GM21576 (cell line): ENCODE measurements at regions not wholly inside any gene's neighbourhood (a gene's known extent, or its start where the extent isn't known, plus 50 kb on each side); places are given as distances from the start of the nearest gene placed in this dataset.

Experiments used
- ATAC-seq: cut with Tn5 transposase; IDR thresholded peaks from one replicate; pipeline ENCODE4 v1.9.1; 2021; ENCODE audit warnings: mild to moderate bottlenecking, moderate library complexity; ENCODE audit not compliant: unreplicated experiment

DNA sequence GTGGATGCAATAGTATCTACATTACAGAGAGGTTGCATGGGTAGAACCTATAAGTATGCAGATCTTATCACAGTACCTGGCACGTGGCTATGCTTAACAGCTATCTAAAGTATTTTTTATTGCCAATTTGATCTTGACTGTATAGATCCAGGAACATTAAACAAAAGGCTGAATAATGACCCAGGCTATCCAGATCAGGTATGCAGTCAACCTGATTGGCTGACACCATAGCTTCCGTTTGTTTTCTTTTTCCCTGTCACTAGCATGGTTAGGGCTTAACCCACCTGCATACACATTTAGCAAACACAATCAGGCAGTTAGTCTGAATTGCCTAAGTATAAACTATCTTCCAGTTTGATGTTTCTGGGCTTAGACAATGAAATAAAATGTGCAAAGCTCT lies 264.9 kb upstream of the PLXNA2 start:
- ATAC-seq: no peak

DNA sequence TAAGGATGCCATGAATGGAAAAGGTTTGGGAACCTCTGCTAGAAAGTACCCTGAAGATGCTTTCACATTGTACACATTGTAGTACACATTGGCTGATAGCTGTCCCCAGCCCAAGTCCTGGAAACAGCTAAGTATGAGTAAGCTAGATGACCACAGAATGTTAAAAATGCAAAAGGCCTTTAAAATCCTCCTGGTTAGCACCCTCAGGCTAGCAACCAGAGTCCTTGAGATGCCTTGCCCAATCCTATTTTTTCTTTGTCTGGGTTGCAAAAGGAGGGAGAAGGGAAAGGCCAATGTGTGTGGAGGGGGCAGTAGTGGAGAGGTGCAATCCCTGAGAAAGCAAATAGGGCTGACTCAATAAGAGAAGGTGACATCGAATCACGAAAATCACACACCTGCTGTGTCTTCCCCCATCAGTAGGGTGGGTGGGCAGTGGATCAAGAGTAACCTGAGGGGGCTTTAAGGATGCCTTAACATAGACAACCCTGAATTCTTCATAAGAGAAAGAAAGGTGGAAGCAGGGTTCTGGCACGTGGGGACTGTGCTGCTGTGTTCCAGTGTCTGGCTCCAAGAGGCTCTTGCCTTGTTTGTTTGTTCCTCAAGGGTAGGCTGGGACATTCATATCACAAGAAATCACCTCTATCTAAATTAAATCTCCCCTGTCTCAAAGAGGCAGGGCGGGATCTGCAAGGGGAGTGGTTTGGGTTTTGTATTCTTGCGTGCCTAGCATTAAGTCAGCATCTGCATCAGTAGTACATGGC lies 266.2 kb upstream of the PLXNA2 start:
- no peak for ATAC-seq

DNA sequence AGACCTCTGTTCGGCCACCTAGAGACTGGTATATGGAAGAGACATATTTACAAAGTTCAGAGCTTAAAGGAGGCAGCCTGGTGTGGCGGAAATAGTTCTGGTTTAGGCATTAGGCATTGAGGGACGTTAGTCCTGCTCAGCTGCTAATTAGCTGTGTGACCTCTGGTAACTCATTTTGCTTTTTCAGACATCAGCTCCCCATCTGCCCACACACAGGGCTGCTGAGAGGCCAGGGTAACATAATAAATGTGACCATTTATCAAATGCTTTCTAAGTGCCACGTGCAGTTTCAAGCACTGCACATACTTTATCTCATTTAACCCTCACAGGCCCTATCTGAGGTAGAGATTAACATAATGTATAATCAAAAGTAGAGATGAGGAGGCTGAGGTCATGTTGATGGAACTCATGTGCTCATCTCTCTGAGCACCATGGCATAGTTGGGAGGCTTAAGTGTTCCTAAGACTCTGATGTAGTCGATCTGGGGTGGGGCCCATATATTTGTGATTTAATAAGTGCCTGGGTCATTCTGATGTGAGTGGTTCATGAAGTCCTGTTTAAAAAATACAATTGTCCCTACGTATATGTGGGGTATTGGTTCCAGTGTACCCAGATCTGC lies 267.2 kb upstream of the PLXNA2 start:
- ATAC-seq: no peak

DNA sequence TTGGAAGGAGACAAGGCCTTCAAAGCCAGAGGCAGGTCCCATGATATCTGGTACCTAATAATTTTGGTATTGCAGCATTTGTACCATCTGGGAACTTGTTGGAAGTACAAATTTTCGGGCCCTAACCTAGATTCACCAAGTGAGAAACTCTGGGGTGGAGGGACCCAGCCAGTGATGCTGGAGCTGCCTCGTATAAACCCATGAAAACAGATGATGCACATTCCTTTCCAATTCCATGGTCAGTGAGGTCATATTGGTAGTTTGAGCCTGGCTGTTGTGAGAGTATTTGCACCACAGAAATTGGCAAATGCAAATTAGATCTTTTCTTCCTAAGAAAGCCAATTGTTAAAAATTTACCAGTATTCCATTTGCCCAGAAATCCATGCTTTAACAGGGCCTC lies 269.6 kb upstream of the PLXNA2 start:
- no peak for ATAC-seq

DNA sequence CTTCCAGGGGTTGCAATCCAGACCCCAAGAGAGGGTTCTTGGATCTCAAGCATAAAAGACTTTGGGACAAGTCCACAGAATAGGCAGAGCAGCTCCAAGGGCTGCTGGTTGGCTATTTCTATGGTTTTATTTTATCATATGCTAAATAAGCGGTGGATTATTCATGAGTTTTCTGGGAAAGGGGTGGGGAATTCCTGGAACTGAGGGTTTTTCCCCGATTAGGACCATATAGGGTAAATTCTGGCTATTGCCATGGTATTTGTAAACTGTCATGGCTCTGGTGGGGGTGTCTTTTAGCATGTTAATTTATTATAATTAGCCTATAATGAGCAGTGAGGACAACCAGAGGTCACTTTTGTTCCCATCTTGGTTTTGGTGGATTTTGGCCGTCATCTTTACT lies 270.9 kb upstream of the PLXNA2 start:
- no peak for ATAC-seq

DNA sequence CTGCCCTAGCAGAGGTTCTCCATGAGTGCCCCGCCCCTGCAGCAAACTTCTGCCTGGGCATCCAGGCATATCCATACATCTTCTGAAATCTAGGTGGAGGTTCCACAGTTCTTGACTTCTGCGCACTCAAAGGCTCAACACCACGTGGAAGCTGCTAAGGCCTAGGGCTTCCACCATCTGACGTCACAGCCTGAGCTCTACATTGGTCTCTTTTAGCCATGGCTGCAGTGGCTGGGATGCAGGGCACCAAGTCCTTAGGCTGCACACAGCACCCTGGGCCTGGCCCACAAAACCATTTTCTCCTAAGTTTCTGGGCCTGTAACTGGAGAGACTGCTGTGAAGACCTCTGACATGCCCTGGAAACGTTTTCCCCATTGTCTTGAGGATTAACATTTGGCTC lies 272.6 kb upstream of the PLXNA2 start:
- no peak for ATAC-seq

DNA sequence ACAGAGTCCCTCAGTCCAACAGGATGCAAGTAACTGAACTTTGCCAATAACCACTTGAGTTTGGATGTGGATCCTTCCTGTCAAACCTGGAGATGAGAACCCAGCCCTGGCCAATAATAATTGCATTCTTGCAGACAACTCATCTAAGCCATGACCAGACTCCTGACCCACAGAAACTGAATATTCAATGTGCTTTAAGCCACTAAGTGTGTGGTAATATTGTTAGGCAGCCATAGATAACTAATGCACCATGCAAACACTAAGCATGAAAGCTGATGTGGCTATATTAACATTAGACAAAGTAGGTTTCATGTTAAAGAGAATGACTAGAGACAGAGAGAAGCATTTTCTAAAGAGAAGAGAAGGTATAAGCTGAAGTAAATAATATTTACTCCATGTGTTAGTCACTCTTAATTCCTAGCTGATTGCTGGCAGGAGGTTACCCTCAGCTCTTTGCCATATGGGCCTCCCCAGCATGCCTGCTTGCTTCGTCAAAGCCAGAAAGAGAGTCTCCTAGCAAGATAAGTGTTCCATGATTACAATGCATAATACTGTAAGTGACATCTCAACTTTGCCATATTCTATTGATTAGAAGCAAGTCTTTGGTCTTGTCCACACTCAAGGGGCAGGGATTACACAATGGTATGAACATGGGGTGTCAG lies 276.4 kb upstream of the PLXNA2 start:
- ATAC-seq: no peak

DNA sequence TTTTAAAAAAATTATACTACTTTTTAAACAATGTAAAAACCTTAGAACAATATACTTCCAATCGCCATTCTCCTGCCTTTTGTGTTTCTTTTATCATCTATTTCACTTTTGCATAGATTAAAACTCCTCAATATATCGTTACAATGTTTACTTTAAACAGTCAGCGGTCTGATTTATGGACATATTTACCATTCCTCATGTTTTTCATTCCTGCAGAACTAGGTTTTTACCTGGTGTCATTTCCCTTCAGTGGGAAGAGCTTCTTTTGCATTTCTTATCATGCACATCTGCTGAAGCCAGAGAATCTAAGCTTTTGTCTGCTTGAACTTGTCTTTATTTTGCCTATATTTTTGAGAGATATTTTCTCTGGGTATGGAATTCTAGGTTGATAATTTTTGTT lies 277.4 kb upstream of the PLXNA2 start:
- no peak for ATAC-seq

DNA sequence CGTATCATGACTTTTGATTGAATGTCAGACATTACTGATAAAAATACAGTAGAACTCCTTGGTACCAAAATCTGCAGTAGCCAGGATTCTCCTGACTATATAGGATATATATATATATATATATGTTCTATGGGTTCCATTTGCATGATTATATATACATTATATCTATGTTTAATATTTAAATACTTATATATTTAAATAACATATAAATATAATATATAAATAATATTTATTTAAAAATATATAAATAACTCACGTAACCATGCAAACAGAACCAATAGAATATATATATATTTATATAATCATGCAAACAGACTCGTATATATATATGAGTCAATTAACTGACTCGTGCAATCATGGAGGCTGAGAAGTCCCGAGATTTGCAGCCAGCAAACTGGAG lies 278.8 kb upstream of the PLXNA2 start:
- no peak for ATAC-seq

DNA sequence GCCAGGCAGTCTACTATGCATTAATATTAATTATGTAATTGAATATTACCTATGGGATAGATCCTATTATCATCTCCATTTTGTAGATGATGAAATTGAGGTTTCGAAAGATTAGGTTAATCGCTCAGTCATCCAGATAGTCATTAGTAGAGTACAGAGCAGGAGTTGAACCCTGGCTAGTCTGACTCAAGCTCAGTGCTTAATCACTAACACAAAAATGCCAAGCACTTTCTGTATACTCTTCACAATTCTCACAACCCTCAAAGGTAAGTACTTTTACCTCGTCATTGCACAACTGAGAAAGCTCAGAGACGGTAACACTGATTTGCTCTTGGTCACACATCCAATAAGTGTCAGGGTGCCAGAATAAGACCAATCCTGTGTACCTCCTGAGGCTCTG lies 280.2 kb upstream of the PLXNA2 start:
- ATAC-seq: no peak

DNA sequence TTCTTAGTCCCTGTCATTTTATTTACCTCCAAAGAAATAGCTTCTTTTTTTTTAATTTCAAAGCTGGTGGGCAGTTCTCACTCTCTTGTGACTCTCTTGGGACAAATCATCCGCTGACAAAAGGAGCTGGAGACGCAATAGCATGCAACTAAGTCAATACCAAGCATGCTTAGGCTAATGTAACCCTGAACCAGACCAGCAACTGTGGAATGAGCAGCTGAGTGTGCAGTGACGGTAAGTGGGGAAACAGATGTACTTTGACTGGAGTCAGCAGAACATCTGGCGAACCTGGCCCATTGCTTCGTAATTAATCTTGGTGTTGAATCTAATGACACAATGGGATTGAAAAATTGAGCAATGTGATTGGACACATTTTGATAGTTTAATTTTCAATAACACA lies 280.7 kb upstream of the PLXNA2 start:
- no peak for ATAC-seq

DNA sequence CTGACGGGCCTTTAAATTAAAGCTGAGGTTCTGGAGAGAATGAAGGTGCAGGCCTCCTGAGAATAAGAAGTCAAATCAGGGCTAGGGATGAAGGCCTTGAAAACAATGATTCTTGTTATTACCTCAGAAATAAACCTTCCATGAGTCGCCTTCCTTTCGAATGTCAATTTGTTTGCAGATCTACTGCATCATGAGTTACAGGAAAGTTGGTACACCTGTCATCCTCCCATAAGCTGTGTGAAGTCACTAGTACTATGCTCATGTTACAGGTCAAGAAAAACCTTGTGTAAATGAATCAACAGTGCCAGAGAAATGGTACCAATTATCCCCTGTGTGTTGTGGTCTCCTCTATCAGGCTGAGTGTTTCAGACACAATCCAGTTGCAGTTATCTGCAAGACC lies 281.2 kb upstream of the PLXNA2 start:
- ATAC-seq: no peak

DNA sequence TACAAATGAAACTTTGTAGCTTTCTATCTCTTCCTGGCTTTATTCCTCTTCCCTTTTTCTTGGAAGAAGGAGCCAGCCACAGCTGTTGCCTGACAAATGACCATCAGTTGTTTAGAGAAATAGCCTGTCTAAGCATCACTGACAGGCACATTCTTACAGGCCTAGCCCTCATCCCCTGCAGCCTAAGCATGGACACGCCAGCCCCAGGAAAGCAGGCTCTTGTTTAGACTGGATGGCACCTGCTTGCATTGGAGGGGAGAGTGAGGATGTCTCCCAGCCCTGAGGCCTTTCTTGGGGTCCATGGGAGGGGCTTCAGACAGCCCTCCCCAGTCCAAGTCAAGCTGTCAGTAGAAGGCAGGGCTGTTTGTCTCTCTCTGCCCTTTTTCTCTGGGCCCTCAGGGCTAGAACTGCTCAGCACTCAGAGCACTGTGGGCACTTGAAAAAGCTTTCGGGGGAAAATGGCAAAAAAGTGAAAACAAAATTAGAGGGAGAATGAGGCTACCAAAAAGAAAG lies 282.5 kb upstream of the PLXNA2 start:
- ATAC-seq: no peak

DNA sequence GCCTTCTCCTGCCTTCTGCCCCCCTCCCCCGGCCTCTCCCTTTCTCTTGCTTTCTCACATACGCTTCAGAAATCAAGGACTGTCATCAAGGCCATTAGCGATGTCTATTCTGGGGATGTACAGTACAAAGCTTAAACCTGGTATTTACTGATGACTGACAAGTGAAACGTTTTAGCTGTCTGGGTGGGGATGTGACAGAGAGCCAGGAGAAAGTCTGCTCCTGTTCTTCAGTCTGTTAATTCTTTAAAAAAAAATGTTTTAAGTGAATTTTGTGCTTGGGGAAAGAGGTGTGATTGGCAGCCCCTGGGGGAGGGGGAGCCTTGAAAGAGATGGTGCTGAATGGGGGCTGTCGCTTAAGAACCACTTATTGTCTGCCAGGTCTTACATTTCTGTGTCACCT lies 283.0 kb upstream of the PLXNA2 start:
- ATAC-seq: no peak

DNA sequence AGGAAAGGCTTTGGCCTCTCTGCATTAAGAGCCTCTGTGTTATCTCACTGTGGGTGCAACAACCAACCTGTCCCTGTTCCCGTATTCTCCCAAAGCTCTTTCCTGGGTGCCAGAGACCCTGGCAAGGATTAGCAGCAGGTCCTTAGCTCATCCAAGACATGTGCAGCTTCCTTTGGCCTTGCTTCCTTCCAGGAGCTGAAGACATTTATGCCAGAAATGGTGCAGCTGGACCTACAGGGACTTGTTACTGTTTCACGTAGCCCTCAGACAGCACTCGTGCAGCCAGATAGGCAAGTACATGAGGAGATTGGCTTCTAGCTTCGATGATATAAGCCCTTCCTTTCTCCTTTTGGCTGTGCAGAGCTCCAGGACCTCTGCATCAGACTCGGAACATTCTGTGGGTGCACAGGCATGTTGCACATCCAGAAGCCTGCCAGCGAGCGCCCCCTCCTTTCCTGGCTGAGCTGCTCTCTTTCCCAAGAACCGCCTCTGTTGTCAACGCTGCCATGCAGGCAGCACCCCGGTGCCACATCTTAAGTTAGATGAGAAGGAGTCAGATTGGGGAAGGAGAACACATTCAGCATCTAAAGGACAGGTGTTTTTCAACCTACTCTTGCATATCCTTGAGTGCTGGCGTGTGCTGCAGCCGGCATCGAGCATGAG lies 284.5 kb upstream of the PLXNA2 start:
- no peak for ATAC-seq

DNA sequence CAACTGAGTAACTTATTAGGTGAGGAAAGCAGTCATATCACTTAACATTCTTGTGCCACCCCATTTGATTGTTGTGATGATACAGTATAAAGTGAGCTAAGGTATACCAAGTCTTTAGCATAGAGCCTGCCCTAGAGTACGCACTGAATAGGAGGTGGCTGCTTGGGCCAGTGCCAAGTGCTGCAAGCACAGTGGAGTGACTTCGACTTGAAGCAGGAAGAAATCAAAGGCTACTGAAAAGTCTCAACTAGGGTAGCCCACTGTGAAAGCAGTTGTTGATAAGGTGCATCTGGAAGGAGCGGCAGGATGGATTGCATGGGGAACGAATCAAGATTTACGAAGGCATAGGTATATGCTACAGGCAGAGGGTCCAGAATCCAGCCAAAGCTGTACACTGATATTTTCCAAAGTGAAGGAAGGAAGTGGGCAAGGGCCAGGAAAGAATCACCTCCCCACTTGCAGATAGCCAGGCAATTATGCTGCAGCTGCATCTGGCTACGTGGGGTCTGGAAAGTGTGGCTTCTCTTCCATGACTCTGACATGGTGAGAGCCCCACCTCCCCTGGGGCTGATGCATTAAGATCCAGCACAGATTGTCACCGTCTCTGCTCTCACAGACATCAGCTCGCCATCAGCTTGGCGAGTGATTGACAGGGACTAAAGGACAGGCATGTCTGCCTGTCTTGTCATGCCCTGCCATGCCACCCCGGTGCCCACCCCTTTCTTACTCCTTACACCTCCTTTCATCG lies 287.0 kb upstream of the PLXNA2 start:
- ATAC-seq: no peak

DNA sequence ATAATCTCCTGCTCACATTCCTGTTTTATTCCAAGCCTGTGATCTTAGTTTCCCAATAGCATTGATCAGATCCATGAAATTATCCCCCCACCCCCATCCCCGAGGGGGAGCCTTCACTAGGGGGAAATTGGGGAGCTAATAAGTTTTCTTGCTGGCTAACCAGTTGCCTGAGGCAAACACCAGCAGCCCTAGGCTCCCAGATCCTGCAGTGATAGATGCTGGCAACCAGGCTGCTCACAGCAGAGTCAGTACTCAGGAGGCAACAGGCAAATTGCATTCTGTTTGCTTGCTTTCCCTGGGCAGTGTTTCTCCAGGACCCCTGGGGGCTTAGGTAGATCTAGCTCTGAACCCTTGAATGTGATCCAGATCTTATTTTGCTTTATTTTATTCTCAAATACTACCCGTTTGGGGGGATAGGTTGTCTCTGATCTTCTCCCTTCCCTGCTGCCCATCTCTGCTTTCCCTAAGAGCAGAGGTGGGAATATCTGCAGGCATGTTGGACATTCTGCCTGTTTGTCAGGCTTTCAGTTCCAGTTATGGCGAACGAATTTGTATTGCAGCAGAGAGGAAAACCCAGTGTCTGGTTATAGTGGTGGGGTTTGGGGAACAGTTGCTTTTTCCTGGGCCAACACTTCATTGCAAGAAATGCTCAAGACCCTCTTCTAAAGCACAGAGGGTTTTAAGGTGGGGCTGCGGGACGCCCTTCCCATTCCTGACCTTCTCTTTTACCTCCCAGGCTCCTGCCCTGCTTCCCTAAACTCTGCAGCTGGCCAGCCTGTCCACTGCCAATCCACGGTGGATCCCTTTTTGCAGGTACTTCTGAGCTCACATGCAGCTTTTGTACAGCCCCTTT lies 289.8 kb upstream of the PLXNA2 start:
- no peak for ATAC-seq

DNA sequence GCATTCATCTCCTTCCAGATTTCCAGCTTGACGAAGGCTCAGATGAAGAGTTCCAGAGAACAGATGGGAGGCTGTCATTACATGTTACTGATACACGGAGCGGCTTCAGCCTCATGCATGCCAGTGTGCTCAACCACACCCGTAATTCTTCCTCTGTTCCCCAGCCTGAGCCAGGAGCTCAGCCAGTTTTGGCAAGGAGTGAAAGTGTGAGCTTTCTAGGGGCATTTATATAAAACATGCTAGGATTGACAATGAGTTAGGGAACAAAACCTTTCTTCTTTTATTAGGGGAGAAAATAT lies 290.4 kb upstream of the PLXNA2 start:
- no peak for ATAC-seq

DNA sequence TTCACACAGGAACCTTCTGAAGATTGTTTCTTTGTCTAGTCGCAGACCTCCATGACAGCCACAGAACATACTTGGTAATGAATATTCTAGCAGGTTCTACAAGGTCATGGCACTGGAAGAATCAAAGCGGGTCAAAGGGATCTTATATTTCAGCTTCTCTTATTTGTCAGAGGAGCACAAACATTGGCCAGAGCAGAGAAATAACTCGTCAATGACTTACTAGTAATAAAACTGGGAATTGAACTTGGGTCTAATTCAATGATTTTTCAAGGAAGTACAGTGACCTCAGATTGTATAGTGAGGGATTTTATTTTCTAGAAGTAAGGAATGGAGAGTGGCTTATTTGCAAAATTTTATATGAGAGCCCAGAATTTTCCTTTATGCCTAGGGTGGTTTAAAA lies 290.8 kb upstream of the PLXNA2 start:
- ATAC-seq: no peak

DNA sequence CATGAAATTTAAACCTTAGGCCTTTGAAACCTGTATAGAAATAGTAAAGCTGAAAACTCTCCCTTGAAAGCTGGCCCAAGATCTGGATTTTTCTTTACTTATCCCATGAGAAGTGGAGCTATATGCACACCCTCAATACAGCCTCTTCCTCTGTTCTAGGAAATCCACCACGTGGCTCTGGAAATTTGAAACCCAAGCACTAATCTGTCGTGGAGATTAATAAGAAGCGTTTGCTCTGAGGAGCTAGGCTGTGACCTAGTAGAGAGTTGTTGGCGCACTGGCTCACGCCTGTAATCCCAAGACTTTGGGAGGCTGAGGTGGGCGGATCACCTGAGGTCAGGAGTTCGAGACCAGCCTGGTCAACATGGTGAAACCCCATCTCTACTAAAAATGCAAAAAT lies 291.3 kb upstream of the PLXNA2 start:
- no peak for ATAC-seq
